Choroid plexus epithelial cell (primary cell): ENCODE measurements at regions not wholly inside any gene's neighbourhood (a gene's known extent, or its start where the extent isn't known, plus 50 kb on each side); places are given as distances from the start of the nearest gene placed in this dataset.

Experiments
- DNase-seq: peaks from one replicate; pipeline ENCODE4 v3.0.0-alpha.2; 2010; ENCODE audit warnings: low read depth
- H3K4me3 ChIP-seq: 2 replicates; pipeline ENCODE4 v1.5.1; 2011; ENCODE audit warnings: low read depth, mild to moderate bottlenecking, control low read depth, low read length, moderate library complexity
- CTCF ChIP-seq: conservative IDR thresholded peaks from 2 replicates; pipeline ENCODE4 v1.5.1; 2011; ENCODE audit warnings: low read depth, mild to moderate bottlenecking, control low read depth, inconsistent platforms, low read length, moderate library complexity

GRCh38 chr5:23024470-23024869, 171.3 kb upstream of the CDH12 start:
- H3K4me3 ChIP-seq = no peak overlapping the region
- no peak for DNase-seq
- no peak for TF ChIP-seq CTCF

- no peak for DNase-seq
- TF ChIP-seq CTCF = no peak
- no peak overlapping the region for H3K4me3 ChIP-seq
Observed at GRCh38 chr5:23014825-23015224, 161.7 kb upstream of the CDH12 start.

- TF ChIP-seq CTCF = no peak
- no peak for DNase-seq
- no peak overlapping the region for H3K4me3 ChIP-seq
Observed at GRCh38 chr5:23014266-23014665, 161.1 kb upstream of the CDH12 start.

GRCh38 chr5:23013395-23013998, 160.4 kb upstream of the CDH12 start:
- TF ChIP-seq CTCF = no peak
- peak overlapping the region; percentile 45 for H3K4me3 ChIP-seq
- no peak for DNase-seq

GRCh38 chr5:23012842-23013241, 159.7 kb upstream of the CDH12 start:
- no peak for DNase-seq
- peak overlapping the region; percentile 26 for H3K4me3 ChIP-seq
- no peak for TF ChIP-seq CTCF

GRCh38 chr5:23007762-23008161, 154.6 kb upstream of the CDH12 start:
- H3K4me3 ChIP-seq = no peak overlapping the region
- TF ChIP-seq CTCF = no peak
- no peak for DNase-seq

- DNase-seq = no peak
- TF ChIP-seq CTCF = no peak
- H3K4me3 ChIP-seq = no peak overlapping the region
Observed at GRCh38 chr5:23007236-23007635, 154.1 kb upstream of the CDH12 start.
